Mesothelial cell of epicardium (in vitro differentiated cells): ENCODE measurements at regions not wholly inside any gene's neighbourhood (a gene's known extent, or its start where the extent isn't known, plus 50 kb on each side); places are given as distances from the start of the nearest gene placed in this dataset.

Source experiments
- DNase-seq, 2 experiments: peaks; one replicate each; pipeline ENCODE4 v3.0.0; 2021; ENCODE audit warnings: low spot score in 2 of 2; ENCODE audit not compliant: unreplicated experiment in 2 of 2
- H3K27ac Mint-ChIP-seq: 2 replicates; pipeline ENCODE4 v1.8.0; 2021; ENCODE audit warnings: mixed read lengths
- H3K27me3 Mint-ChIP-seq: 2 replicates; pipeline ENCODE4 v1.8.0; 2021; ENCODE audit warnings: low read depth, mixed read lengths
- H3K36me3 Mint-ChIP-seq: 2 replicates; pipeline ENCODE4 v1.8.0; 2021; ENCODE audit warnings: mixed read lengths
- H3K4me1 Mint-ChIP-seq: 2 replicates; pipeline ENCODE4 v1.8.0; 2021; ENCODE audit warnings: mixed read lengths
- H3K4me3 Mint-ChIP-seq: 2 replicates; pipeline ENCODE4 v1.8.0; 2021; ENCODE audit warnings: mild to moderate bottlenecking, moderate library complexity, mixed read lengths
- H3K9me3 Mint-ChIP-seq: 2 replicates; pipeline ENCODE4 v1.8.0; 2021; ENCODE audit warnings: mixed read lengths
- TF ChIP-seq, protein P1 (sequence below): fragments of 200-600 bp; sonication (generic); IDR thresholded peaks from one replicate; pipeline ENCODE4 v1.5.0; 2021; ENCODE audit warnings: antibody characterized with exemption; ENCODE audit not compliant: unreplicated experiment

- H3K9me3 Mint-ChIP-seq: peaks cover 5% of the 10 kb centered on the region
Measured at GRCh38 chr7:41316410-41316809, 386.5 kb downstream of the INHBA start.

GRCh38 chr7:41315764-41316163, 387.1 kb downstream of the INHBA start:
- peaks cover 5% of the 10 kb centered on the region for H3K9me3 Mint-ChIP-seq
- DNase-seq: no peak
- H3K36me3 Mint-ChIP-seq: no peaks in the 10 kb centered on the region
- no peaks in the 10 kb centered on the region for H3K27me3 Mint-ChIP-seq
- H3K27ac Mint-ChIP-seq: no peak overlapping the region
- H3K4me3 Mint-ChIP-seq: no peak overlapping the region
- TF ChIP-seq, protein P1, sequence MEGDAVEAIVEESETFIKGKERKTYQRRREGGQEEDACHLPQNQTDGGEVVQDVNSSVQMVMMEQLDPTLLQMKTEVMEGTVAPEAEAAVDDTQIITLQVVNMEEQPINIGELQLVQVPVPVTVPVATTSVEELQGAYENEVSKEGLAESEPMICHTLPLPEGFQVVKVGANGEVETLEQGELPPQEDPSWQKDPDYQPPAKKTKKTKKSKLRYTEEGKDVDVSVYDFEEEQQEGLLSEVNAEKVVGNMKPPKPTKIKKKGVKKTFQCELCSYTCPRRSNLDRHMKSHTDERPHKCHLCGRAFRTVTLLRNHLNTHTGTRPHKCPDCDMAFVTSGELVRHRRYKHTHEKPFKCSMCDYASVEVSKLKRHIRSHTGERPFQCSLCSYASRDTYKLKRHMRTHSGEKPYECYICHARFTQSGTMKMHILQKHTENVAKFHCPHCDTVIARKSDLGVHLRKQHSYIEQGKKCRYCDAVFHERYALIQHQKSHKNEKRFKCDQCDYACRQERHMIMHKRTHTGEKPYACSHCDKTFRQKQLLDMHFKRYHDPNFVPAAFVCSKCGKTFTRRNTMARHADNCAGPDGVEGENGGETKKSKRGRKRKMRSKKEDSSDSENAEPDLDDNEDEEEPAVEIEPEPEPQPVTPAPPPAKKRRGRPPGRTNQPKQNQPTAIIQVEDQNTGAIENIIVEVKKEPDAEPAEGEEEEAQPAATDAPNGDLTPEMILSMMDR: no peak
- peaks cover 4% of the 10 kb centered on the region for H3K4me1 Mint-ChIP-seq

More at GRCh38 chr7:41316410-41316809, 386.5 kb downstream of the INHBA start:
- Mint-ChIP-seq H3K4me1 (no peaks in the 10 kb centered on the region), H3K27ac (no peak overlapping the region), H3K36me3 (no peaks in the 10 kb centered on the region), H3K27me3 (no peaks in the 10 kb centered on the region), H3K4me3 (no peak overlapping the region)
- TF ChIP-seq, protein P1: no peak
- no peak for DNase-seq

GRCh38 chr7:41313171-41313570, 389.7 kb downstream of the INHBA start:
- Mint-ChIP-seq H3K4me3 (no peak overlapping the region), H3K9me3 (peaks cover under 1% of the 10 kb centered on the region), H3K27me3 (no peaks in the 10 kb centered on the region), H3K27ac (no peak overlapping the region), H3K4me1 (peaks cover 13% of the 10 kb centered on the region), H3K36me3 (no peaks in the 10 kb centered on the region)
- DNase-seq: no peak
- TF ChIP-seq, protein P1: no peak

DNA sequence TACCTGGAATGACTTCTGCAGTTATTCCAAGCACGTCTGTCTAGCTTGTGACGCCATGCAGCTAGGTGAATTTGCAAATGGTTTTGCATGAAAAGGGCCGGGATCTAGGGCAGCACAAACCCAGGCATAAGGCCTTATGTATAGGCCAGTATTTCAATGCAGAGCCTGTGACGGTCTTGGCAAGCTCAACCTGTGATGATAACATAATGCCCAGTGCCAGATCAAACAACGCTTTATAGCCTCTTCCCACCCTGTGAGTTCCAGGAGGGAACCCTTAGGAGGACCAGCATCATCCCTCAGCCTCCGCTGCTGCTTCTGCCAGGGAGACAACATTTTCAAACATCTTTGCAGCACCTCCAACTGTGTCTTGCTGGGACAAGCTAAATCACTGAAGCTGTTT, 390.7 kb downstream of the INHBA start:
- TF ChIP-seq, protein P1: no peak
- Mint-ChIP-seq H3K4me3 (no peak overlapping the region), H3K4me1 (peaks cover 13% of the 10 kb centered on the region), H3K9me3 (no peaks in the 10 kb centered on the region), H3K27ac (no peak overlapping the region), H3K36me3 (no peaks in the 10 kb centered on the region), H3K27me3 (no peaks in the 10 kb centered on the region)
- no peak for DNase-seq

DNA sequence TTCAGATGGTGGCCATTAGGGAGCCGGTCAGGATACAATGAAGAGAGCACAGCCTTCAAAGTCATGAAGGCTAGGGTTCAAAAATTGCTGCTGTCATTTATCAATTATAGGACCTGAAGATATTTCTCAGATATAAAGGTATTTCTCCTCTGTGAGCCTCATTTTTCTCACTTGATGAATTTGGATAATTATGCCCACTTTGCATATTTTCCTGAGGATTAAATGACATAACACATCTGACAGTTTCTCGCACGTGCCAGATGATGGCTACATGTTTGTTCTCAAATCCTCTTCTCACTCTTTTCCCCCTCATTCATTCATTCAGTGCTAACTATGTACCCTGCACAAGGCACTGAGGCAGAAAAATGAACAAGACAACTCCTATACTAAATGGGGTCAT, 391.6 kb downstream of the INHBA start:
- no peak for DNase-seq
- Mint-ChIP-seq H3K36me3 (no peaks in the 10 kb centered on the region), H3K4me3 (no peak overlapping the region), H3K9me3 (no peaks in the 10 kb centered on the region), H3K4me1 (peaks cover 13% of the 10 kb centered on the region), H3K27me3 (no peaks in the 10 kb centered on the region), H3K27ac (no peak overlapping the region)
- TF ChIP-seq, protein P1: no peak

DNA sequence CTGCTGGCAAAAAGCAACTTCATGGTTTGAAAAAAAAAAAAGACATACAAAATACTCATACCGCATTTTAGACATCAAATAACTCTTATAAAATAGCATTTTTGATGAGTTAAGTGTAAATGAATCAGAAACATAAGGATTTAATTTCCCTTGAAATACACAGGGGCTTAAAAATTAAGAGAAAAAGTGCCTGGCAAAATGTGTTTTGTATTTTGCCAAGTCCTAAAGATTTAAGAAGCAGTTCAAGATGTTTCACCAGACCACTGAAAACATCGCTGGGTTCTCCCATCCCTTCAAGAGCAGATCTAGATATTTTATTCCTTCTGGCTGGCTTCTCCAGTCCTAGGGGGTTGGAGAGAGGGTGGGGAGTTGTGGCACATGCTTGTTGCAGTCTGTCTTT, 396.4 kb downstream of the INHBA start:
- H3K36me3 Mint-ChIP-seq: no peaks in the 10 kb centered on the region
- no peaks in the 10 kb centered on the region for H3K27me3 Mint-ChIP-seq
- H3K9me3 Mint-ChIP-seq: no peaks in the 10 kb centered on the region
- TF ChIP-seq, protein P1: no peak
- no peak for DNase-seq
- no peak overlapping the region for H3K27ac Mint-ChIP-seq
- peaks cover 19% of the 10 kb centered on the region for H3K4me1 Mint-ChIP-seq
- H3K4me3 Mint-ChIP-seq: no peak overlapping the region
